Thoracic aorta (tissue), 2 donors: ENCODE measurements at regions not wholly inside any gene's neighbourhood (a gene's known extent, or its start where the extent isn't known, plus 50 kb on each side); places are given as distances from the start of the nearest gene placed in this dataset.

ENCODE experiments used
- ATAC-seq: fragments of 150-250 bp; one replicate; pipeline ENCODE4 v1.8.0; 2017; ENCODE audit warnings: low read depth; ENCODE audit not compliant: insufficient number of reproducible peaks, low FRiP score
- DNase-seq: peaks from one replicate; pipeline ENCODE4 v3.0.0-alpha.2; 2020; ENCODE audit warnings: low spot score
- H3K27ac ChIP-seq, 2 donors: fragments of 200-600 bp; sonication (generic); 1 replicate in 1 of 2; 2 replicates in 1 of 2; pipeline ENCODE4 v1.5.1; 2016; ENCODE audit warnings: mild to moderate bottlenecking in 2 of 2, moderate library complexity in 2 of 2
- H3K27me3 ChIP-seq: fragments of 200-600 bp; sonication (generic); replicated peaks from 2 replicates; pipeline ENCODE4 v1.6.0; 2016; ENCODE audit warnings: mild to moderate bottlenecking; ENCODE audit not compliant: insufficient read depth
- H3K36me3 ChIP-seq: fragments of 200-600 bp; sonication (generic); one replicate; pipeline ENCODE4 v1.5.1; 2016
- H3K4me1 ChIP-seq, 2 donors: fragments of 200-600 bp; sonication (generic); 1 replicate in 1 of 2; 2 replicates in 1 of 2; pipeline versions ENCODE4 v1.5.1 to v1.6.0; 2016; ENCODE audit warnings: low read depth in 2 of 2, mild to moderate bottlenecking in 1 of 2; ENCODE audit not compliant: control insufficient read depth in 1 of 2
- H3K4me3 ChIP-seq: fragments of 200-600 bp; sonication (generic); 2 replicates; pipeline ENCODE4 v1.5.1; 2016; ENCODE audit warnings: mild to moderate bottlenecking
- H3K9me3 ChIP-seq: fragments of 200-600 bp; sonication (generic); 2 replicates; pipeline ENCODE4 v1.5.1; 2016
- TF ChIP-seq, protein P1 (sequence below): fragments of 200-600 bp; sonication (generic); IDR thresholded peaks from one replicate; pipeline ENCODE4 v1.5.1; 2019; ENCODE audit warnings: antibody characterized with exemption

DNA sequence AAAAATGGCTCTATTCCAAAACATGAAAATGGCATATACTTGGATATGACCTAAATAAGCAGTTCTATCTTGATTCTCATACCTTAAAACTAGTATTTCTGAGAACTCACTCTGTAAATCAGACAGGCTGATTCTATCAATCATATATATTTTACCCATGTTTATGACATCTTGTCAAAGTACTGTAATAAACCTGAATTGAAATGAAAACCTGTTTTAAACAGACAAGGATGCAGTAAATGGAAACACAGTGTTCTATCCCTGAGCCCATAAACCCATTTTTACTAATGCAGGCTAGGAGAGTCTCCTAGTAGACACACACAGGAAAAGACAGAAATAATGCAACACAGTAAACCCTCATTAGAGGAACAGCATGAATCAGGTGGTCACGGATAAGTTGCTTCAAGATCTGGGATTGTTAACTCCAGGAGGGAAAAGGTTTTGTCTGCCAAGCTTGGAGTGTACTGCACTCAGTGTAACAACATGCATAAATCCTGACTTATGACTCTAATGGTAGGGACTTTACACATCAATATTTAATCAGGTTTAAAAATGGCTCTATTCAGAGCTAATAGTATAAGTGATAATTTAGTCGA lies 93.6 kb upstream of the CPNE8 start:
- Histone ChIP-seq H3K9me3 (no peaks in the 10 kb centered on the region), H3K36me3 (no peaks in the 10 kb centered on the region), H3K4me1 (no peaks in the 10 kb centered on the region), H3K27ac (no peak overlapping the region), H3K27me3 (no peaks in the 10 kb centered on the region), H3K4me3 (no peak overlapping the region)
- TF ChIP-seq, protein P1, sequence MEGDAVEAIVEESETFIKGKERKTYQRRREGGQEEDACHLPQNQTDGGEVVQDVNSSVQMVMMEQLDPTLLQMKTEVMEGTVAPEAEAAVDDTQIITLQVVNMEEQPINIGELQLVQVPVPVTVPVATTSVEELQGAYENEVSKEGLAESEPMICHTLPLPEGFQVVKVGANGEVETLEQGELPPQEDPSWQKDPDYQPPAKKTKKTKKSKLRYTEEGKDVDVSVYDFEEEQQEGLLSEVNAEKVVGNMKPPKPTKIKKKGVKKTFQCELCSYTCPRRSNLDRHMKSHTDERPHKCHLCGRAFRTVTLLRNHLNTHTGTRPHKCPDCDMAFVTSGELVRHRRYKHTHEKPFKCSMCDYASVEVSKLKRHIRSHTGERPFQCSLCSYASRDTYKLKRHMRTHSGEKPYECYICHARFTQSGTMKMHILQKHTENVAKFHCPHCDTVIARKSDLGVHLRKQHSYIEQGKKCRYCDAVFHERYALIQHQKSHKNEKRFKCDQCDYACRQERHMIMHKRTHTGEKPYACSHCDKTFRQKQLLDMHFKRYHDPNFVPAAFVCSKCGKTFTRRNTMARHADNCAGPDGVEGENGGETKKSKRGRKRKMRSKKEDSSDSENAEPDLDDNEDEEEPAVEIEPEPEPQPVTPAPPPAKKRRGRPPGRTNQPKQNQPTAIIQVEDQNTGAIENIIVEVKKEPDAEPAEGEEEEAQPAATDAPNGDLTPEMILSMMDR: no peak
- DNase-seq (no peak), ATAC-seq (no peak)

DNA sequence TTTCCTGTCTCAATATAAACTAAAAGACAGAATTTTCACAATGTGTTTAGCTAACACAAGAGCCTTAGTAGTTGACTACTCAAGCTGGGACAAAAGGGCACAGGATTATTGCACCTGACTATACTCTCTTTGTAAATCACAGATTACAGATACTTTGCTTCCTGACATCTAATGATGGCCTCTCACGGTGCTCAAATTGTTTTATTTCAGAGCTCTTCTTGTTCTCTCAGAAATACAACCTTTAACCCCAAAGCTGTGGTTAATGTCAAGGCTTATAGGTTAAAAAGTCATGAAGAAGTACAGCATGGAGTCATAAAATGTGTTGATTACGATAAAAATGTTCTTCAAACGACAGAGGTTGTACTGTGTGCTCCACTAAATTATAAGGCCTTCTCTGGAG lies 89.9 kb upstream of the CPNE8 start:
- ATAC-seq (no peak), DNase-seq (no peak)
- Histone ChIP-seq H3K27me3 (no peaks in the 10 kb centered on the region), H3K27ac (no peak overlapping the region), H3K4me1 (no peaks in the 10 kb centered on the region), H3K4me3 (no peak overlapping the region), H3K9me3 (no peaks in the 10 kb centered on the region), H3K36me3 (no peaks in the 10 kb centered on the region)
- TF ChIP-seq, protein P1: no peak

DNA sequence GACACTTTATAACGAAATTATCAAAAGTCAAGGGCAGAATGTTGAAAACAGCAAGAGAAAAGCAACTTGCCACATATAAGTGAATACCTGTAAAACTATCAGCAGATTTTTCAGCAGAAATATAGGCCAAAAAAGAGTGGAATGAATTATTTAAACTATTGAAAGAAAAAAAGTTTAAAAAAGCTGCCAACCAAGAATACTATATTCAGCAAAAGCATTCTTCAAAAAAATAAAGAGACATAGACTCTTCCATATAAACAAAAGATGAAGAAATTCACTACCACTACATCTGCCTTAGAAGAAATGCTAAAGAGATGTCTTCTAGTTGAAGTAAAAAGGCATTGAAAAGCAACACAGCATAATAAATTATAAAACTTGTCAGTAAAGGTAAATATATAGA lies 80.6 kb upstream of the CPNE8 start:
- TF ChIP-seq, protein P1: no peak
- ATAC-seq (no peak), DNase-seq (no peak)
- no peak overlapping the region for H3K4me3 ChIP-seq
- H3K27me3 ChIP-seq: no peaks in the 10 kb centered on the region
- peaks cover 10% of the 10 kb centered on the region for H3K9me3 ChIP-seq
- H3K36me3 ChIP-seq: no peaks in the 10 kb centered on the region
- no peak overlapping the region for H3K27ac ChIP-seq
- H3K4me1 ChIP-seq: no peaks in the 10 kb centered on the region

DNA sequence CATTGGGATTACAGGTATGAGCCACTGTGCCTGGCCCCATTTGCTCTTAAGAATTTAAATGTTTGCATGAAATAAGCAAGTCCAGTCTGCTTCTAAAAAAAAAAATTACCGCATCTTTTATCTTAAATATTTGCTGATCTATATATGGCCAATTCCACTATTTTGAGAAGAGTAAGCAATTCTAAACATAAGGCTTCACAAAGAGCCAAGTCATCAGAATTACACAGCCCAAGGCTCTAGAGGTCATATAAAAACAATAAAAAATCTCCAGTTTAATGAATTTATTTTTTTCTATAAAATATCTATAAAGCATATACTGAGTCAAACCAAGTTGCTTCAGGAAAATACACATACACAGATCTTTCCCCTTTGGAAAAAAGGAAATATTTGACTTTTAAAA lies 79.0 kb upstream of the CPNE8 start:
- no peaks in the 10 kb centered on the region for H3K27me3 ChIP-seq

DNA sequence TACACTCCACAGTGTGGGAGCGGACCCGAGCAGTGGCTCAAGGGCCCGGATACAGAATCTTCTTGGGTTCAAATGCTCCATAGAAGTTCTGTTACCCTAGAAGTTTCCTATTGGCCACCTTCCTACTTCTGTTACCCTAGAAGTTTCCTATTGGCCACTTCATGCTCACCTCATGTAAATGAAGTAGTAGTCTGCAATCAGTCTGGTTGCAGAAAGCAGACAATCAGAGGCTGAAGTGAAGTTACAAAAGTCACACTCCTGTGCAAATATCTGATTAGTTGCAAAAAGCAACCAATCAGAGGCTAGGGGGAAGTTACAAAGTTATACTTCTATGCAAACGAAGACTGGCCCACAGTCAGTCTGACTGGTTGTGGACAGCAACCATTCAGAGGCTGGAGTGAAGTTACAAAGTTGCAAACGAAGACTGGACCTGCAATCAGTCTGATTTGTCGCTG lies 77.8 kb upstream of the CPNE8 start:
- DNase-seq: no peak
- Histone ChIP-seq H3K27ac (no peak overlapping the region), H3K9me3 (peaks cover 10% of the 10 kb centered on the region), H3K4me1 (no peaks in the 10 kb centered on the region), H3K36me3 (no peaks in the 10 kb centered on the region), H3K4me3 (no peak overlapping the region), H3K27me3 (no peaks in the 10 kb centered on the region)
- TF ChIP-seq, protein P1: no peak
- ATAC-seq: no peak

More for the DNA sequence above, 79.0 kb upstream of the CPNE8 start:
- ATAC-seq (no peak), DNase-seq (no peak)
- TF ChIP-seq, protein P1: no peak
- Histone ChIP-seq H3K36me3 (no peaks in the 10 kb centered on the region), H3K27ac (no peak overlapping the region), H3K4me1 (no peaks in the 10 kb centered on the region), H3K9me3 (peaks cover 10% of the 10 kb centered on the region), H3K4me3 (no peak overlapping the region)
